HEK293 (cell line): ENCODE measurements at regions not wholly inside any gene's neighbourhood (a gene's known extent, or its start where the extent isn't known, plus 50 kb on each side); places are given as distances from the start of the nearest gene placed in this dataset.

Source experiments
- CTCF ChIA-PET: fragments of 350-600 bp; formaldehyde crosslinking; extraction: SDS; loops from one replicate; lab custom pipeline; 2021; ENCODE audit warnings: antibody characterized with exemption; lab: Yijun Ruan, JAX
- POLR2A ChIA-PET: fragments of 300-600 bp; formaldehyde crosslinking; extraction: SDS; loops from one replicate; lab custom pipeline; 2020; ENCODE audit warnings: antibody characterized with exemption, inconsistent platforms; lab: Yijun Ruan, JAX
- H3K27ac ChIP-seq: fragments of 200-500 bp; sonication (Bioruptor generic); 2 replicates; pipeline ENCODE4 v1.5.1; 2014; ENCODE audit warnings: low read depth, low read length, control low read depth, inconsistent platforms; ENCODE audit errors: extremely low read depth
- H3K36me3 ChIP-seq, 2 experiments: fragments of 200-500 bp in 1 of 2; sonication (Bioruptor generic) in 1 of 2; 1 replicate in 1 of 2; 2 replicates in 1 of 2; pipeline ENCODE4 v1.5.1; 2014 to 2017; ENCODE audit warnings: inconsistent platforms in 2 of 2, low read length in 2 of 2; ENCODE audit not compliant: control insufficient read depth in 2 of 2, insufficient read depth in 1 of 2
- H3K4me1 ChIP-seq: fragments of 200-500 bp; sonication (Bioruptor generic); 2 replicates; pipeline ENCODE4 v1.5.1; 2014; ENCODE audit warnings: mild to moderate bottlenecking, low read length, inconsistent platforms; ENCODE audit not compliant: control insufficient read depth, insufficient read depth
- H3K4me3 ChIP-seq: 2 replicates; pipeline ENCODE4 v1.5.1; 2011; ENCODE audit warnings: low read depth, mild to moderate bottlenecking, control low read depth, low read length, moderate library complexity
- H3K9me3 ChIP-seq: fragments of 200-500 bp; sonication (Bioruptor generic); 2 replicates; pipeline ENCODE4 v1.5.1; 2014; ENCODE audit warnings: low read depth, low read length, inconsistent platforms; ENCODE audit not compliant: control insufficient read depth, insufficient read depth
- ATF2 ChIP-seq: fragments of 450-650 bp; formaldehyde crosslinking; IDR thresholded peaks from 2 replicates; pipeline ENCODE4 v1.5.1; 2016; ENCODE audit warnings: missing biosample characterization, missing genetic modification characterization, low read depth
- BCL11A ChIP-seq: fragments of 450-650 bp; formaldehyde crosslinking; IDR thresholded peaks from 2 replicates; pipeline ENCODE4 v1.5.1; 2016; ENCODE audit warnings: low read depth, missing biosample characterization, missing genetic modification characterization
- INSM2 ChIP-seq: fragments of 450-650 bp; formaldehyde crosslinking; IDR thresholded peaks from 2 replicates; pipeline ENCODE4 v1.5.1; 2016; ENCODE audit warnings: missing biosample characterization, missing genetic modification characterization
- KLF7 ChIP-seq: fragments of 450-650 bp; formaldehyde crosslinking; IDR thresholded peaks from 2 replicates; pipeline ENCODE4 v1.5.1; 2016; ENCODE audit warnings: missing biosample characterization, missing genetic modification characterization, borderline replicate concordance
- KLF8 ChIP-seq: fragments of 450-650 bp; formaldehyde crosslinking; IDR thresholded peaks from 2 replicates; pipeline ENCODE4 v1.5.1; 2016; ENCODE audit warnings: missing biosample characterization, missing genetic modification characterization
- MEIS1 ChIP-seq: sonication (generic); formaldehyde crosslinking; IDR thresholded peaks from 2 replicates; pipeline ENCODE4 v1.8.1; 2022; ENCODE audit warnings: missing genetic modification reagents, mild to moderate bottlenecking, borderline replicate concordance
- REST ChIP-seq: fragments of 450-650 bp; formaldehyde crosslinking; IDR thresholded peaks from 2 replicates; pipeline ENCODE4 v1.5.1; 2016; ENCODE audit warnings: missing biosample characterization, missing genetic modification characterization
- ZNF114 ChIP-seq: fragments of 450-650 bp; formaldehyde crosslinking; IDR thresholded peaks from 2 replicates; pipeline ENCODE4 v1.5.0; 2017; ENCODE audit warnings: missing biosample characterization, missing genetic modification characterization
- ZNF157 ChIP-seq: fragments of 450-650 bp; formaldehyde crosslinking; IDR thresholded peaks from 2 replicates; pipeline ENCODE4 v1.5.1; 2016; ENCODE audit warnings: missing biosample characterization, missing genetic modification characterization
- ZNF18 ChIP-seq: fragments of 450-650 bp; formaldehyde crosslinking; IDR thresholded peaks from 2 replicates; pipeline ENCODE4 v1.5.1; 2016; ENCODE audit warnings: missing biosample characterization, missing genetic modification characterization
- ZNF214 ChIP-seq: fragments of 450-650 bp; formaldehyde crosslinking; IDR thresholded peaks from 2 replicates; pipeline ENCODE4 v1.5.1; 2017; ENCODE audit warnings: missing biosample characterization, mild to moderate bottlenecking, missing genetic modification characterization, borderline replicate concordance
- ZNF280D ChIP-seq: fragments of 450-650 bp; formaldehyde crosslinking; IDR thresholded peaks from 2 replicates; pipeline ENCODE4 v1.5.1; 2016; ENCODE audit warnings: missing biosample characterization, missing genetic modification characterization
- ZNF394 ChIP-seq: fragments of 450-650 bp; formaldehyde crosslinking; IDR thresholded peaks from 2 replicates; pipeline ENCODE4 v1.5.1; 2016; ENCODE audit warnings: missing biosample characterization, missing genetic modification characterization, mild to moderate bottlenecking, moderate library complexity, borderline replicate concordance
- ZNF404 ChIP-seq: fragments of 450-650 bp; formaldehyde crosslinking; IDR thresholded peaks from 2 replicates; pipeline ENCODE4 v1.5.1; 2017; ENCODE audit warnings: missing biosample characterization, missing genetic modification characterization
- ZNF48 ChIP-seq: fragments of 450-650 bp; formaldehyde crosslinking; IDR thresholded peaks from 2 replicates; pipeline ENCODE4 v1.5.1; 2016; ENCODE audit warnings: missing biosample characterization, missing genetic modification characterization
- ZNF660 ChIP-seq: fragments of 450-650 bp; IDR thresholded peaks from 2 replicates; pipeline ENCODE4 v1.5.1; 2018; ENCODE audit warnings: missing biosample characterization, mild to moderate bottlenecking, missing genetic modification characterization
- ZSCAN30 ChIP-seq: fragments of 450-650 bp; IDR thresholded peaks from 2 replicates; pipeline ENCODE4 v1.5.1; 2018; ENCODE audit warnings: missing biosample characterization, mild to moderate bottlenecking, missing genetic modification characterization, moderate library complexity
- ZXDB ChIP-seq: fragments of 450-650 bp; formaldehyde crosslinking; IDR thresholded peaks from 2 replicates; pipeline ENCODE4 v1.5.1; 2016; ENCODE audit warnings: missing biosample characterization, missing genetic modification characterization

GRCh38 chr6:45780523-45780922 lies 235.1 kb downstream of the CLIC5 start:
- no peak for TF ChIP-seq KLF7 (tag by site-specific recombination)
- TF ChIP-seq BCL11A (tag by site-specific recombination), result no peak
- no peak for TF ChIP-seq ZNF394
- TF ChIP-seq ZNF18, result no peak
- no peak for TF ChIP-seq ZNF157
- no peak for TF ChIP-seq ZNF660 (tag by site-specific recombination)
- TF ChIP-seq ATF2 (tag by site-specific recombination), result no peak
- TF ChIP-seq ZNF404 (tag by site-specific recombination), result no peak
- no peak for TF ChIP-seq MEIS1 (CRISPR knock-in tag)
- TF ChIP-seq REST (tag by site-specific recombination), result no peak
- no peak for TF ChIP-seq ZNF48 (tag by site-specific recombination)
- no peak for TF ChIP-seq ZNF280D
- no peak for TF ChIP-seq ZSCAN30 (tag by site-specific recombination)
- TF ChIP-seq INSM2 (tag by site-specific recombination), result no peak
- TF ChIP-seq ZNF114 (tag by site-specific recombination), result no peak
- TF ChIP-seq KLF8 (tag by site-specific recombination), result no peak
- no peak for TF ChIP-seq ZNF214 (tag by site-specific recombination)
- no peak for TF ChIP-seq ZXDB
- no peaks in the 10 kb centered on the region for H3K36me3 ChIP-seq
- CTCF ChIA-PET, result interaction anchor here (0.5 to 1.5 kb wide), 3 partner anchors 58 to 150 kb away, joined by 3 read pairs; no protein-coding TSS in a partner anchor
- no peak overlapping the region for H3K4me3 ChIP-seq
- POLR2A ChIA-PET, result no interaction called here
- H3K9me3 ChIP-seq, result no peaks in the 10 kb centered on the region
- no peaks in the 10 kb centered on the region for H3K4me1 ChIP-seq
- no peak overlapping the region for H3K27ac ChIP-seq
